NCI-H748 treated with DMSO at 0.1 percent for 48 hours (cell line): ENCODE measurements at regions not wholly inside any gene's neighbourhood (a gene's known extent, or its start where the extent isn't known, plus 50 kb on each side); places are given as distances from the start of the nearest gene placed in this dataset.

Experiments used
- DNase-seq: peaks from one replicate; lab custom pipeline; 2025; lab: John Stamatoyannopoulos, UW

DNA sequence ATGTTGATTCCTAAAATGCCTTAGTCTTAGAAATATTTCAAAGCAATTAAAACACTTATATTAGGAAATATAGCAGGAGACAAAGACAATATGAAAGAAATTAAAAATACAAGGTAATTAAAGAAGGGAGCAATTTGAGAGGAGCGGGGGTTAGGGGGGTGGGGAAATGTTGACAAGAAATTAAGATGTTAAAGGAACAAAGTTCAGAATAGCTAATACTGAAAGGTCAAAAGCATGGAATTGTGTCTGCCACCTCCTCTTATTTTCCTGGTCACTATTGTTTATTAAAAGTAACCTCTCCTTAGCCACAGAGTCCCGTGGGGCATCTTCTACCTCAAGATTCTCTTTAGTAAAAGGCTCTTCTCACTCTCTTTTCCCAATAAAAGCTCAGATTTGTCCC is 244.1 kb downstream of the MREG start:
- no peak for DNase-seq

DNA sequence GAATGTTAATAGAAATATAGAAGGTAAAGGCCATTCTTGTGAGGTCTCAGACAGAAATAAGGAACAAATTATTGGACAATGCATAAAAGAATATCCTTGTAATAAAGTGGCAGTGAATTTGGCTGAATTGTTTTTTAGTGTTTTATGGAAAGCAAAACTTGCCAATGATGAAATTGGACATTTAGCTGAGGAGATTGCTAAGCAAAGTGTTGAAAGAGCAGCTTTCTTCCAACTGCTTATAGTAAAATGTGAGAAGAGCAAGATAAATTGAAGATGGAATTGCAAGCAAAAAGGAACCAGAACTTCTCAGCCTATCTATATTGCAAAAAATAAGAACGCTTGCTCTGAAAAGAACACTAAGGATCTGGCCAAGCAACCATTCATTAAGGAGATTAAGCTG is 245.7 kb downstream of the MREG start:
- no peak for DNase-seq

DNA sequence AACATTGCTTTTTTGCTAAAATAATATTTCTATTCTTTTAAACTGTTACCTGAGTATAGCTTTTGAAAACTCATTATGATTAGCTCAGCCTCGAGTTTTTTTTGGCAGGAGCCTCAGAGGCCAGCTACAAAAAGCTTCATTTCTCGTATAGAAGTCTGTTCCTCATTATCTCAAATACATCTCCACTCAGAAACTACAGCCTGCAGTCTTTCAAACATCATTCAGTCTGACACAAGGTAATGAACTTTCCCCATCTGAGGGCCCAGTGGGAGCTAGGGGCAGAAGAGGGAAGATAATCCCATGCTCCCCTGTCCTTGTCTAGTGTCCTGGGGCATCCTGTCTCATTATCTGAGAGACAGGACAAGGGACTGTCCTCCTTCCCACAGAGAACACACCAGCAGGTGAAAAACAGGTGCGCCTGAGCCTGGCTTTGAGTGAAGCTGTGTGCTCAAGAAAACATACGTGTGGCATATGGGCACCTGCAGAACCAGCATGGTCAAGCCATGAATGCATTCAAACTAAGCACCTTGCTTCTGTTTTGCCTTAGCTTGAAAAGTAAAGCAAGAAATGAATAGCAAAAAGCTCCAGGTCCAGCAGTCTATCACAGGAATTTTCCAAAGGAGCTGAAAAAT is 247.5 kb downstream of the MREG start:
- no peak for DNase-seq

GRCh38 chr2:215764441-215765048 is 248.8 kb downstream of the MREG start:
- no peak for DNase-seq

- no peak for DNase-seq
Measured at GRCh38 chr2:215760557-215760956, 252.8 kb downstream of the MREG start.

GRCh38 chr2:215760091-215760490 is 253.3 kb downstream of the MREG start:
- DNase-seq: no peak

- no peak for DNase-seq
Measured at GRCh38 chr2:215758691-215759090, 254.7 kb downstream of the MREG start.

GRCh38 chr2:215756346-215756730 is 257.0 kb downstream of the MREG start:
- no peak for DNase-seq

- no peak for DNase-seq
Measured at GRCh38 chr2:215755641-215756345, 257.6 kb downstream of the MREG start.

DNA sequence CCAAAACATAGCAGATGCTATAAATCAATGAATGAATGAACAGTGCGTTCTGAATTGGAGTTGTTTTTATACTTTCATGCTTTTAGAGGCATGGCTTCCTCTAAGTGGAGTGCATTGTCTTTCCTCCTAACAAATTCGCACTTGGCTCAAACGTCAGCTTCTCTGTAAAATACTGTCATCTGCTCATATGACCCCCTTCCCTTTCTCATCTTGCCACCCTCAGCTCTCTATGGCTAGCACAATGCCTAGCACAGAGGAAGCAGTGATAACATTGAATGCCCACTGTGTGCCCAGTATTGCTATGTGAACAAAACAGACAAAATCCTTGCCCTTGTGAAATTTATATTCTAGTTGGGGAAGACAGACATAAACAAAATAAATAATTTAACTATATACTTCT is 258.8 kb downstream of the MREG start:
- no peak for DNase-seq

DNA sequence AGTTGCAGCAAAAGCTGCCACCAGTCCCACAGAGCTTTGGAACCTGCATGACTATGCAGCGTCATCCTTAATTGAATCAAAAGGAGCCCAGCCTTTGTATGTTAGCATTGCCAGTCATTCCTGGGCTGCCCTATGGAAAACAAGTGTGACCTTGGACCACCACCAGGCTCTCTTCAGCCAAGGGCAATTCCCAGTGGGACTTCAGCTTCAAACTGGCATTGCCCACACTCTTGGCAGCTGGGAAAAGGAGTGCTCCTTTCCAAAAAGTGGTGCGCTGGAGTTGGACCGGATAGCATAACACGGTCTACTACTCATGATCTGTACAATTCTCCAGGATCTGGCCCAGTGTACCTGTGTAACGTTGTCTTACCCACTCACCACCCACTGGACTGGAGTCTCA is 259.5 kb downstream of the MREG start:
- DNase-seq: no peak

- DNase-seq: no peak
Measured at GRCh38 chr2:215752991-215753390, 260.4 kb downstream of the MREG start.

DNA sequence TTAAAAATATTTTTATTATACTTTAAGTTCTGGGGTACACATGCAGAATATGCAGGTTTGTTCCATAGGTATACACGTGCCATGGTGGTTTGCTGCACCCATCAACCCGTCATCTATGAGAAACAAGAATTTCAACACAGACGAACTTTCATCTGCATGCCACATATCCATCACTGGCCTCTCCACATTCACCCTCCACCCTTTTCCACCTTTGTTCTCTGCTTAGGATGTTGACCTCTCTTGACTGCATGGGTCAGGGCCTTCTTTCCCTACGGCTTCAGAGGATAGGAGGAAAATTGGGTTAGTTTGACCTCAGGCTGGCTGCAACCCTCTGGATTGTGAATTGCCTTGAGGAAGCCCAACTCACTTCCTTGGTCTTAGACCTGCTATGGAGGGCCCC is 260.9 kb downstream of the MREG start:
- no peak for DNase-seq

DNA sequence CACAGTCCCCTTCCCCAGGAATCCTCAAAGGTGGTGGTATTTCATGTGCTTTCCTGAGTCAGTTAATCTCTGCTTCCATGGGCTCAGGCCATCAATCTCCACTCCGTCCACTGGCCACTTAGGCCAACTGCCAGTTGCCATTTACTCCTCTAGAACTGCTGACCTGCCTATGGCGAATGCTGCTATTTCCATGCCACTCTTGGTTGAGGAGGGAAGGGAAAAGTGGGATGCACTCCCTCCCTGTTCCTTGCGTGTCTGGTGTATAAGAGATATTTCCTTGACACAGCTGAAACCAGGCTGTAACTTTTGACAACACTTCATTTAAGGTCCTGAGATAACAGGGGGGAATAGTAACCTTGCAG is 261.5 kb downstream of the MREG start:
- no peak for DNase-seq

DNA sequence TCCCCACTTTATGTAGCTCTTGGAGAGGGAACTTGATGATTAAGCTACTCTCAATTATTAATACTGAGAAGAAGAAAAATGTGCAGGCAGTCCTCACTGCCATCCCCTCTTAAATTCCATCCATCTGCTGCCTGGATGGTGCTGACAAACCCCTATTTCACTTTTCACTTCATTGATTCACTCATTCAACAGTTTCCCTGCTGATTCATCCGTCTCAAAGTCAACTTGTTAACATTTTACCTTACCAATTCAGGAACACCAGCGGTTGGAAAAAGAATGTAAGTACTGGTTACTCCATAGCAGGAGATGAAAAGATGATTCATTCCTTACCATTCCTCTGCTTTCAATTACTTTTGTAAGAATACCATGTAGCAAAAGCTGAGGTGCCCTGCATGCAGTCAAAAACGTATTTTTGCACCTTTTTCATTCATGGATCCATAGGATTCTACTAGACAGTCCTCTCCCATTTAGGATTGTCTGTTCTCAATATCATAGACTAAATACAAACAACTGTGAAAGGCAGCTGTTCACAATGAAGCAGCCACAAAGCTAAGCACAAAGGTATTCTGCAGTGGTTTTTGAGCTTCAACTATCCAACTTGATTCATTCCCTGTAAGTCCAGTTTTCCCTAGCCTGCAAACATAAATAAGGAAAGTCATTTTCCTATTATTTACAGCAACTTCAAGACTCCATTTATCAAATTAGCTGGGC is 262.0 kb downstream of the MREG start:
- no peak for DNase-seq

DNA sequence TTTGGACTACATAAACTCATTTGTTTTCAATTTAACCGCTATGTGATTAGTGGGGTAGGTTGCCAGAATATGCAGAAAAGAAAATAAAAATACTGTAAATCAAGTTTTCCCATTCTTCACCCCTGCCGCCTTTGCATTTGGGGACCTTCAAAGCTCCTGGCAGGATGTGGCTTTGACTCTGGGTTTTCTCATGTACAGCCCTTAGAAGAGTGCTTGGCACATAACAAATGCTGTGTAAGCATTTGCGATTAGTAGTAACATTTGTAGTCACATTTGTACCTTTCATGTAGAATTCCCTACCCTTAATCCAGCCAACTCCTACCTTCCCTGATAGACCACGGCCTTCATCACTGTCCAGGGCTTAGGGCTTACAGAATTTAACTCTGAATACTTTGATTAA is 262.6 kb downstream of the MREG start:
- no peak for DNase-seq

GRCh38 chr2:215749092-215749957 is 264.0 kb downstream of the MREG start:
- DNase-seq: no peak

DNA sequence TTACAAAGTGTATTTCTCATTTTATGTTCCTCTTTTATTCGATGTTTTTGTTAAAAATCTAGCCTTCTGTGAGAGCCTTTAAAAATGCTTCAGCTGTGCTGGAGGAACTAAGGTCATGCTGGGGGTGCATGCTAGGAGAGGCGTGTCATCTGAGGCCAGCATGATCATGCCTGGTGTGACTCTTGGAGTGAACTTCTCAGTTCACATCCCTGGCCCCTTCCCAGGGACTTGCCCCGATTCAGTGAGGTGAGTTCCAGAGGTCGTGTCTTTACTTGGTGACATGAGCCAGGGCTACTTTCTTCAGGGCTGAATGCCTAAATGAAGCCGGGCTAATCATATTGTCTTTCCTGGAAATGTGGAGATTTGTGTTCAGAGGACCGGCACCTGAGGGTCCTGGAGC is 264.9 kb downstream of the MREG start:
- DNase-seq: no peak

DNA sequence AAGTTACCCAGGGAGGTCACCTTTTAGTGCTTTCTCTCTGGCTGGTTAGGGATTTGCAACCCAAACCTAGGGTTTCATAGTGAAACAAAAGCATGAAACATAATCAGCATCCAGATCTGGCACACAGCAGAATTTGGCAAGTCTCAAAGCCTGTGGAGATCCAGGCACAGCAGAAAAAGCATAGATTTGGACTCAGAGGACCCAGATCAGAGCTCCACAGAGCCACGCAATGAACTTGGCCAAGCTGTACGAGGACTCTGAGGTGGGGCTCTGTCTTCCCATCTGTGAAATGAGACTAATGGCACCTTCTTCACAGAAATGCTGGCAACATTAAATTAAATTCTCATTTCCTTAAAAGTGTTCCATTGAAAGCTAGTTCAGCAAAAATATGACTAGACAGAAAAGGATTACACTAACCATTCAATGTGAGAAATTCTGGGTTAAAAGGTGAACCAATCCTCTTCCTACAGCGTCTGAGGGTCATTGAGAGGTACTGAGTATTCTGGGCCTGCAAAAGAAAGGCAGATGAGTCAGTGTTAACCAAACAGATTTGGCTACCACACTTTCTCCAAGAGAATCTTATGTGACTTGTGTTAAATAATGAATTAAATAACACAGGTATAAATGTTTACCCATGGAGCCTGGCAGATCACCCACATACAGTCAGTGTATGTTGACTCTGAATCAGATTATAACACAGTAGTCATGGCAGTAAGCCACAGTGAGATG is 266.3 kb downstream of the MREG start:
- DNase-seq: no peak

- DNase-seq: no peak
Measured at GRCh38 chr2:215746226-215746886, 267.0 kb downstream of the MREG start.

DNA sequence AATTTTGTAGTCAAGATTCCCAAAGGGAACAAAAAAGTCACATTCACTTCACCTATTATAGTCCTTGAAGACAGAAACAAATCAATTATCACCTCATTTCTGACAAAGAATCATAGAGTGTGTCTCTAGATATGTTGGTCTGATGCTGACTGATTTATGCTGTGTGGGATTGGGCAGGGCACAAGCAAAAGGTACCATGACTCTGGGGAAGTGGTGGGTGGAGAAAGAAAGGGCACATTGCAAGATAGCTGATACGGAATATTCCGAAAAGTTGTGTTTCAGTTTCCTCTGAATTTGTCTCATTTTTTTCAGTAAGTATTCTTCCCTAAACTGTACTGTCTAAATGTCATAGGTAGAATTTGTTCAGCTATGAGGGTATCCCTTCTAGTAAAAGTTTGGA is 268.0 kb downstream of the MREG start:
- no peak for DNase-seq
